GM19463 (cell line): ENCODE measurements at regions not wholly inside any gene's neighbourhood (a gene's known extent, or its start where the extent isn't known, plus 50 kb on each side); places are given as distances from the start of the nearest gene placed in this dataset.
"Not testable (repeated sequence)": the region's sequence is repeated elsewhere in the genome, so short reads cannot be mapped to it uniquely, and the experiment has no call there.

ENCODE experiments used
- ATAC-seq: cut with Tn5 transposase; IDR thresholded peaks from one replicate; pipeline ENCODE4 v1.9.1; 2021; ENCODE audit warnings: mild to moderate bottlenecking, moderate library complexity; ENCODE audit not compliant: unreplicated experiment

GRCh38 chr10:56551037-56551436, 190.0 kb upstream of the ZWINT start:
- no peak for ATAC-seq

DNA sequence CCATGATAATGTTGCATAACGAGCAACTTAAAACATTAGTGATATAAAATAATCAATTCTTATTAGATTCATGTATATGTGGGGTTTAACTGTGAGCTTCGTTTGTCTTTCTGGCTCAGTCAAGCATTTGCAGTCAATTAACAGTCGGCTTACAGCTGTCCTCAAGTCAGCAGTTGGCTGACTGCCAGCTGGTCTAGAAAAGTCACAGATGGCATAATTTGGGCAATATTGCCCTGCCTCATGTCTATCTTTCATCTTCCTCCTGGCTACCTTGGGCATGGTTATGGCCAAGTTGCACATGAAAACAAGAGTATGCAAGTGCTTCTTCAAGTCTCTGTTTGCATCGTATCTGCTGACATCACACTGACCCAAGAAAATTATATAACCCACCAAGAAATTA, 186.1 kb upstream of the ZWINT start:
- no peak for ATAC-seq

GRCh38 chr10:56537984-56538383, 176.9 kb upstream of the ZWINT start:
- no peak for ATAC-seq

- ATAC-seq = no peak
Observed at GRCh38 chr10:56522166-56522565, 161.1 kb upstream of the ZWINT start.

DNA sequence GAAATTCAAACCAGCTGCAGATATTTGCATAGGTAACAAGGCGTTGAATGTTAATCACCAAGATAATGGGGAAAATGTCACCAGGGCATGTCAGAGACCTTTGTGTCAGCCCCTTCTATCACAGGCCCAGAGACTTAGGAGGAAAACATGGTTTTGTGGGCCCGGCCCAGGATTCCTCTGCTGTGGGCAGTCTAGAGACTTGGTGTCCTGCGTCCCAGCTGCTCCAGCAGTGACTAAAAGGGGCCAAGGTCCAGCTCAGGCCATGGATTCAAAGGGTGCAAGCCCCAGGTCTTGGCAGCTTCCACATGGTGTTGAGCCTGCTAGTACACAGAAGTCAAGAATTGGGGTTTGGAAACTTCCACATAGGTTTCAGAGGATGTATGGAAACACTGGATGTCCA, 147.5 kb upstream of the ZWINT start:
- ATAC-seq = no peak

GRCh38 chr10:56507033-56507432, 146.0 kb upstream of the ZWINT start:
- ATAC-seq = no peak

GRCh38 chr10:56505555-56505954, 144.5 kb upstream of the ZWINT start:
- no peak for ATAC-seq

GRCh38 chr10:56496186-56496486, 135.1 kb upstream of the ZWINT start:
- ATAC-seq = peak; percentile 64

GRCh38 chr10:56487746-56488145, 126.7 kb upstream of the ZWINT start:
- no peak for ATAC-seq

DNA sequence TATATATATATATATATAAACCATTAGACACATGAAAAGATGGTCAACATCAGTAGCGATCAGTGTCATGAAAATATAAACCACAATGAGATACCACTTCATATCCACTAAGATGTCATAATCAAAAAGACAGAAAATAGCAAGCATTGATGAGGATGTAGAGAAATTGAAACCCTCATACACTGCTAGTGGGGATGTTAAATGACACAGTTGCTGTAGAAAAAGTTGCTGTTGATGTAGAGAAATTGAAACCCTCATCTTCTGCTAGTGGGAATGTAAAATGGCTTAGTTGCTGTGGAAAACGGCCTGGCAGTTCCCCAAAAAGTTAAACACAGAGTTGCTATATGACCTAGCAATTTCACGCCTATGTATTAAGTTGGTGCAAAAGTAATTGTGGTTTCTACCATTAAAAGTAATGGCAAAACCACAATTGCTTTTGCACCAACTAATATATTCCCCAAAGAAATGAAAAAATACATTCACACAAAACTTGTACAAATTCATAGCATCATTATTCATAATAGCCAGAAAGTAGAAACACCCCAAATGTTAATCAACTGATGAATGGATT, 120.5 kb upstream of the ZWINT start:
- no peak for ATAC-seq

GRCh38 chr10:56472978-56473377, 111.9 kb upstream of the ZWINT start:
- no peak for ATAC-seq

DNA sequence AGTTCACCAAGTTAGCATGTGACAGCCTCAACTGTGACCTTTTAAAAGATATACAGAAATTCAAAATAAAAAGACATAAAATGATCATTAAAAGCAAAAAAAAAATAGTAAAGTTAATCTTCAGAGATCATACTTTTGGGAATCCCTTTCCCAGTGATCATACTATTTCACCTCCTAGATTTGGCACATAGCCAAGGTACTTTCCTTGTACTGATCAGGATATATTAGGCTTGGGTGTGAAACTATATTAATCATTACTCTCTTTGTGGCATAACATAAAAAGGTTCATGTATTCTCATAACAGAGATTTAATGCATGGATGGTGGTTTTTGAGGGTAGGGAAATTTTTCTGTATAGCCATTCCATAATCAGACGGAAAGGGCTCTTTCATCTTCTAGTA, 109.6 kb upstream of the ZWINT start:
- ATAC-seq = no peak

DNA sequence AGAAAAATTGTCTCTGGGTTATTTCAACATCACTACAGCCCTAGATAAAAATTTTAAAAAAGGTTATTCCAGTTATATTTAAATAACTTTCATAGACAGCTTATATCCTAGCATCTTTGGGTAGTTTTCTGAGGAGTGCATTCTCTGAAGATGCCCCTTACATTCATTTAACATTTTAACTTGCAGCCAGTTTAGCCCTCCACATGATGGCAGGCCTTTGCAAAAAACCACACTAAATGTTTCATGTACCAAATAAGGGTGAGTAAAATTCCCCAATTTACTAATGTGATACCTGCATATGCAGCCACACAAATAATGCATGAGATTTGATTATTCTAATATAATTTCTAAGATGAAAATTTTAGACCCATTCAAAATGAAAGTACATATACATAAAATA, 108.4 kb upstream of the ZWINT start:
- ATAC-seq = no peak

GRCh38 chr10:56466005-56466404, 104.9 kb upstream of the ZWINT start:
- no peak for ATAC-seq

DNA sequence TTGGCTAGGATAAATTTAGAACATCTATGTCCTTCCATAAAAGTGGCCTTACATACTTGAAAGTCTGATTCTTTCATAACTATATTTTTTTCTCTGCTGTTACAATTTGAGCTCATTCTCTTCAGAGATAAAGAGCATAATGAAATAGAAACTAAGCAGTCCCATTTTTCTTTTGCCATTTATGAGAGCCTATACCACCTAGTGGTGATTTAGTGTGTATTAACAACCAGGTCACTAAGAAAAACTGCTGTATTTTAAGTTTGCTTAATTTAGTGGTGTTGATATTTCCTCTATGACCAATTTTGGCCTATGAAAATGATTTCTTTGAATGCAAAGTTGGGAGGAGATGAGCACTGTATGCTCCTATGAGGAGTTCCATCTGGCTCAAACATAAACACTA, 88.7 kb upstream of the ZWINT start:
- ATAC-seq = no peak

DNA sequence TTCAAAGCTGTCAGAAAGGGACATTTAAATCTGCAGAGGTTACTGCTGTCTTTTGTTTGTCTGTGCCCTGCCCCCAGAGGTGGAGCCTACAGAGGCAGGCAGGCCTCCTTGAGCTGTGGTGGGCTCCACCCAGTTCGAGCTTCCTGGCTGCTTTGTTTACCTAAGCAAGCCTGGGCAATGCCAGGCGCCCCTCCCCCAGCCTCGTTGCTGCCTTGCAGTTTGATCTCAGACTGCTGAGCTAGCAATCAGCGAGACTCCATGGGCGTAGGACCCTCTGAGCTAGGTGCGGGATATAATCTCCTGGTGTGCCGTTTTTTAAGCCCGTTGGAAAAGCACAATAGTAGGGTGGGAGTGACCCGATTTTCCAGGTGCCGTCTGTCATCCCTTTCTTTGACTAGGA, 86.6 kb upstream of the ZWINT start:
- ATAC-seq = not testable (repeated sequence)

GRCh38 chr10:56441337-56441736, 80.3 kb upstream of the ZWINT start:
- not testable (repeated sequence) for ATAC-seq
